HFFc6 (cell line): ENCODE measurements at regions not wholly inside any gene's neighbourhood (a gene's known extent, or its start where the extent isn't known, plus 50 kb on each side); places are given as distances from the start of the nearest gene placed in this dataset.

Experiments
- DNase-seq: peaks from one replicate; pipeline ENCODE4 v3.0.0-alpha.2; 2018
- H3K27ac Mint-ChIP-seq: 2 replicates; pipeline ENCODE4 v1.8.0; 2020; ENCODE audit warnings: mild to moderate bottlenecking, mixed read lengths
- H3K27me3 Mint-ChIP-seq: 2 replicates; pipeline ENCODE4 v1.8.0; 2021; ENCODE audit warnings: mild to moderate bottlenecking, moderate library complexity, mixed read lengths; ENCODE audit not compliant: insufficient read depth
- H3K36me3 Mint-ChIP-seq: 2 replicates; pipeline ENCODE4 v1.8.0; 2021; ENCODE audit warnings: low read depth, mixed read lengths
- H3K4me1 Mint-ChIP-seq: 2 replicates; pipeline ENCODE4 v1.8.0; 2020; ENCODE audit warnings: low read depth, mixed read lengths
- H3K4me3 Mint-ChIP-seq: 2 replicates; pipeline ENCODE4 v1.8.0; 2020; ENCODE audit warnings: mild to moderate bottlenecking, moderate library complexity, mixed read lengths
- H3K9me3 Mint-ChIP-seq: 2 replicates; pipeline ENCODE4 v1.8.0; 2020; ENCODE audit warnings: mild to moderate bottlenecking, mixed read lengths
- TF ChIP-seq, protein P1 (sequence below): fragments of 200-600 bp; sonication (generic); IDR thresholded peaks from 2 replicates; pipeline ENCODE4 v1.5.0; 2021; ENCODE audit warnings: antibody characterized with exemption, mild to moderate bottlenecking

DNA sequence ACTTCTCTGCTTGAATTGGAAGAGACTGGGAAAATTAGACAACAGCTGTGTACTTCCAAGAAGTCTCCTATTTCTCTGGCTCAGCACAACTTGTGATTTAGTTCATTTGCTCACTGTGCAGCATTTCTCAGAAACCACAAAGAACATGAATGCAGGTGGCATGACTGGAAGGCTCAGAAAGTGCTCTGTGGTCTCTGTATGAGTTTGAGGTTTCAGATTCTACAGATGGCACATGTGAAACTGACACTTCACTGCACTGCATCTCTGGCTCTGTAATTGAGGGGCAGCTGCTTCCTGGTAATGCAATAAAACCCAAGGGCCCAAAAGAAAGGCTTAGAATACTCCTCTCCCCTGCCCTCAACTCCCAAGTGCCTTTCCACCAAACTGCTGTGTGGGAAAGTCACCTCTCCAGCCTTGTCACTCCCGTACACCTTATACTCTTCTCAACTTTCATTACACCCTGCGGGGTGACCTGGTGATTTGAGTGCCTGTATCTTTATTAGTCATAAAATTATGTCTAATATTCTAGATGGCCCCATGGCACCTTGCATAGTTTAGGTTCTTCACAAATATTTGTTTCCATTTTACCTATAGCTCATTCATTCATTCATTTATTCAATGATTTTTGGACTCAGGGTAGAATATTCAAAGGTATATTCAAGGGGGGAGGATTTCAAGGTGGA lies 82.5 kb downstream of the ESM1 start:
- Mint-ChIP-seq H3K27me3 (peaks cover 4% of the 10 kb centered on the region), H3K9me3 (no peaks in the 10 kb centered on the region), H3K27ac (no peak overlapping the region), H3K4me1 (peaks cover 59% of the 10 kb centered on the region), H3K36me3 (no peaks in the 10 kb centered on the region), H3K4me3 (no peak overlapping the region)
- TF ChIP-seq, protein P1, sequence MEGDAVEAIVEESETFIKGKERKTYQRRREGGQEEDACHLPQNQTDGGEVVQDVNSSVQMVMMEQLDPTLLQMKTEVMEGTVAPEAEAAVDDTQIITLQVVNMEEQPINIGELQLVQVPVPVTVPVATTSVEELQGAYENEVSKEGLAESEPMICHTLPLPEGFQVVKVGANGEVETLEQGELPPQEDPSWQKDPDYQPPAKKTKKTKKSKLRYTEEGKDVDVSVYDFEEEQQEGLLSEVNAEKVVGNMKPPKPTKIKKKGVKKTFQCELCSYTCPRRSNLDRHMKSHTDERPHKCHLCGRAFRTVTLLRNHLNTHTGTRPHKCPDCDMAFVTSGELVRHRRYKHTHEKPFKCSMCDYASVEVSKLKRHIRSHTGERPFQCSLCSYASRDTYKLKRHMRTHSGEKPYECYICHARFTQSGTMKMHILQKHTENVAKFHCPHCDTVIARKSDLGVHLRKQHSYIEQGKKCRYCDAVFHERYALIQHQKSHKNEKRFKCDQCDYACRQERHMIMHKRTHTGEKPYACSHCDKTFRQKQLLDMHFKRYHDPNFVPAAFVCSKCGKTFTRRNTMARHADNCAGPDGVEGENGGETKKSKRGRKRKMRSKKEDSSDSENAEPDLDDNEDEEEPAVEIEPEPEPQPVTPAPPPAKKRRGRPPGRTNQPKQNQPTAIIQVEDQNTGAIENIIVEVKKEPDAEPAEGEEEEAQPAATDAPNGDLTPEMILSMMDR, result no peak
- DNase-seq, result peak; percentile 23

- Mint-ChIP-seq H3K27me3 (peaks cover 4% of the 10 kb centered on the region), H3K4me1 (peaks cover 50% of the 10 kb centered on the region), H3K27ac (peak overlapping the region; percentile 61)
These were observed 84.2 kb downstream of the ESM1 start for GRCh38 chr5:54900984-54901725.

DNA sequence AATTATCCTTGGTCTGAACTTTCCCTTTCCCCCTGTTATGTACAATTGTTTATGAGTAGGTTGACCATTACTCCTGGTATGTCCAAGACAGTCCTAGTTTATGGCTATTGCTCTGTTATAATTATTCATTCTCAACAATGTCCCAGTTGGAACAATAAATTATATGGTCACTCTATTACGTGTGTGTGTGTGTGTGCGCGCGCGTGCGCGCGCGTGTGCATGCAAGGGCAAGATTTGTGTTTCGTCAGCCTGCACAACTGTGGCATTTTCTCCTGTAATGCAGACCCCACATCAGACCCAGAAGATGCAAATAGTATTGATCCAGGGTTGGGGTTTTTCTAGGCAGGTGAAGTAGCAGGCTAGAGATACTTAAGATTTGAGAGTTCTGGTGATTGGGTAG lies 88.4 kb downstream of the ESM1 start:
- Mint-ChIP-seq H3K27me3 (peaks cover 4% of the 10 kb centered on the region), H3K9me3 (no peaks in the 10 kb centered on the region), H3K4me1 (peaks cover 22% of the 10 kb centered on the region), H3K36me3 (no peaks in the 10 kb centered on the region), H3K27ac (no peak overlapping the region), H3K4me3 (no peak overlapping the region)
- TF ChIP-seq, protein P1, result no peak
- DNase-seq, result no peak

More at GRCh38 chr5:54900984-54901725, 84.2 kb downstream of the ESM1 start:
- Mint-ChIP-seq H3K36me3 (no peaks in the 10 kb centered on the region), H3K9me3 (no peaks in the 10 kb centered on the region), H3K4me3 (peak overlapping the region; percentile 75)
- peak; percentile 54 for DNase-seq
- TF ChIP-seq, protein P1, result no peak

- no peak overlapping the region for H3K27ac Mint-ChIP-seq
- DNase-seq, result peak; percentile 42
- peak overlapping the region; percentile 45; the same call in 1 of the 2 replicates for H3K4me3 Mint-ChIP-seq
- H3K4me1 Mint-ChIP-seq, result peaks cover 11% of the 10 kb centered on the region
- no peaks in the 10 kb centered on the region for H3K36me3 Mint-ChIP-seq
- TF ChIP-seq, protein P1, result peak; percentile 81
- H3K9me3 Mint-ChIP-seq, result no peaks in the 10 kb centered on the region
- peaks cover 4% of the 10 kb centered on the region for H3K27me3 Mint-ChIP-seq
These were observed 89.5 kb downstream of the ESM1 start for GRCh38 chr5:54895816-54896341.

GRCh38 chr5:54894957-54895815 lies 90.2 kb downstream of the ESM1 start:
- H3K9me3 Mint-ChIP-seq, result no peaks in the 10 kb centered on the region
- no peak overlapping the region for H3K27ac Mint-ChIP-seq
- H3K36me3 Mint-ChIP-seq, result no peaks in the 10 kb centered on the region
- peak overlapping the region; percentile 45; the same call in 1 of the 2 replicates for H3K4me3 Mint-ChIP-seq
- TF ChIP-seq, protein P1, result no peak
- peaks cover 10% of the 10 kb centered on the region for H3K4me1 Mint-ChIP-seq
- DNase-seq, result no peak
- H3K27me3 Mint-ChIP-seq, result peaks cover 6% of the 10 kb centered on the region
